HEK293 (cell line): ENCODE measurements at regions not wholly inside any gene's neighbourhood (a gene's known extent, or its start where the extent isn't known, plus 50 kb on each side); places are given as distances from the start of the nearest gene placed in this dataset.

Experiments
- CTCF ChIP-seq: fragments of 450-650 bp; formaldehyde crosslinking; IDR thresholded peaks from 2 replicates; pipeline ENCODE4 v1.5.1; 2016; ENCODE audit warnings: missing biosample characterization, missing genetic modification characterization
- HOXC10 ChIP-seq: sonication (generic); formaldehyde crosslinking; IDR thresholded peaks from 2 replicates; pipeline ENCODE4 v1.8.1; 2023; ENCODE audit warnings: mild to moderate bottlenecking, missing genetic modification reagents
- ZNF121 ChIP-seq: fragments of 450-650 bp; formaldehyde crosslinking; IDR thresholded peaks from 2 replicates; pipeline ENCODE4 v1.5.1; 2016; ENCODE audit warnings: missing biosample characterization, missing genetic modification characterization
- ZNF140 ChIP-seq: fragments of 450-650 bp; formaldehyde crosslinking; IDR thresholded peaks from 2 replicates; pipeline ENCODE4 v1.5.1; 2016; ENCODE audit warnings: missing biosample characterization, missing genetic modification characterization
- ZNF354C ChIP-seq: fragments of 450-650 bp; formaldehyde crosslinking; IDR thresholded peaks from 2 replicates; pipeline ENCODE4 v1.5.1; 2016; ENCODE audit warnings: missing biosample characterization, missing genetic modification characterization, low read depth, borderline replicate concordance
- ZNF394 ChIP-seq: fragments of 450-650 bp; formaldehyde crosslinking; IDR thresholded peaks from 2 replicates; pipeline ENCODE4 v1.5.1; 2016; ENCODE audit warnings: missing biosample characterization, missing genetic modification characterization, mild to moderate bottlenecking, moderate library complexity, borderline replicate concordance
- ZNF433 ChIP-seq: fragments of 450-650 bp; formaldehyde crosslinking; IDR thresholded peaks from 2 replicates; pipeline ENCODE4 v1.5.1; 2016; ENCODE audit warnings: missing biosample characterization, missing genetic modification characterization, low read depth

- TF ChIP-seq ZNF140 (tag by site-specific recombination) (no peak), CTCF (tag by site-specific recombination) (no peak), ZNF394 (tag by site-specific recombination) (no peak), HOXC10 (CRISPR knock-in tag) (no peak), ZNF433 (no peak), ZNF354C (no peak), ZNF121 (tag by site-specific recombination) (no peak)
These were observed 104.9 kb upstream of the EOMES start for GRCh38 chr3:27827041-27827440.
